AG04450 (cell line): ENCODE measurements at regions not wholly inside any gene's neighbourhood (a gene's known extent, or its start where the extent isn't known, plus 50 kb on each side); places are given as distances from the start of the nearest gene placed in this dataset.

Experiments
- CTCF ChIA-PET: fragments of 300-600, 350-600 bp; formaldehyde crosslinking; extraction: SDS; loops from one replicate; lab custom pipeline; 2022; ENCODE audit warnings: antibody characterized with exemption, inconsistent platforms; lab: Charles Lee
- POLR2A ChIA-PET: fragments of 350-600 bp; formaldehyde crosslinking; extraction: SDS; loops from one replicate; lab custom pipeline; 2021; ENCODE audit warnings: antibody characterized with exemption, inconsistent platforms; lab: Yijun Ruan, JAX
- DNase-seq: peaks from one replicate; pipeline ENCODE4 v3.0.0-alpha.2; 2011; ENCODE audit warnings: low read depth, low spot score
- H3K27ac ChIP-seq: one replicate; pipeline ENCODE4 v1.5.1; 2012; ENCODE audit warnings: low read depth, low read length, control low read depth
- H3K27me3 ChIP-seq: one replicate; pipeline ENCODE4 v1.6.0; 2012; ENCODE audit warnings: low read length; ENCODE audit not compliant: control insufficient read depth, insufficient read depth
- H3K4me3 ChIP-seq: 2 replicates; pipeline ENCODE4 v1.5.1; 2011; ENCODE audit warnings: mild to moderate bottlenecking, low read depth, low read length, control low read depth
- H3K9me3 ChIP-seq: 2 replicates; pipeline ENCODE4 v1.5.1; 2012; ENCODE audit warnings: low read length; ENCODE audit not compliant: control insufficient read depth, insufficient read depth
- CTCF ChIP-seq: IDR thresholded peaks from 2 replicates; pipeline ENCODE4 v1.5.1; 2011; ENCODE audit warnings: low read depth, low read length, control low read depth, inconsistent platforms

DNA sequence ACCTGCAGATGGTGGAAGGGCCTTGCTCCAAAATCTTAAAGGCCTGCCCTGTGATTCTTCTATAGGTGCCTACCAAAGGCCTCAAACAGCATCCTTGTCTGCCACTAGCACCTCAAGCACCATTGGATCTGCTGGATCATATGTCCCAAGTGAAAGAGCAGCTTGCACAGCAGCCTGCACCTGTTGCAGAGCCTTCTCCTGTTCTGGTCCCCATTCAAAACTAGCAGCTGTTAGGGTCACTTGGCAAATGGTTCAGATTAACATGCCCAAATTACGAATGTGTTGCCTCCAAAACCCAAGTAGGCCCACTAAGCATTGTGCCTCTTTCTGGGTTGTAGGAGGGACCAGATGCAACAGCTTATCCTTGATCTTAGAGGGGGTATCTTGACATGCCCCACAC lies 99.6 kb upstream of the F13A1 start:
- Histone ChIP-seq H3K27me3 (no peaks in the 10 kb centered on the region), H3K9me3 (peaks cover 20% of the 10 kb centered on the region; the same call in 1 of the 2 replicates), H3K27ac (no peak overlapping the region), H3K4me3 (no peak overlapping the region)
- CTCF ChIA-PET: no interaction called here
- no peak for TF ChIP-seq CTCF
- POLR2A ChIA-PET: no interaction called here
- DNase-seq: no peak

- no peak overlapping the region for H3K4me3 ChIP-seq
- POLR2A ChIA-PET: no interaction called here
- no peak overlapping the region for H3K27ac ChIP-seq
- peaks cover 5% of the 10 kb centered on the region; the same call in 1 of the 2 replicates for H3K9me3 ChIP-seq
- no peaks in the 10 kb centered on the region for H3K27me3 ChIP-seq
- TF ChIP-seq CTCF: no peak
- no peak for DNase-seq
- CTCF ChIA-PET: no interaction called here
Observed at GRCh38 chr6:6434151-6434550, 113.7 kb upstream of the F13A1 start.

DNA sequence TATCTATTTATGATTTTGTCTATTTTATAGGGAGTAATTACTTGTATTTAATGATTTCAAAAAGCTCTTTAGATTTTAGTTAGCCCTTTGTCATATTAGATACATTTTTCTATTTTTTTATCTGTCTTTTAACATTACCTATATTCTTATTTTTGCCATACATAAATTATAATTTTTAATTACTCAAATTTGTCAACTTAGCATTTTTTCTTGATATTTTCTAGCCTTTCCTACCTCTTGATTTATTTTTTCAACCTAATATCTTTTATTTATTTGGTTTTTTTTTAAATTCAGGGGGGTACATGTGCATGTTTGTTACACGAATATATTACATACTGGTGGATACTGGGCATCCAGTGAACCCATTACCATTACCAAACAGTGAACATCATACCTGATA lies 114.3 kb upstream of the F13A1 start:
- ChIA-PET POLR2A (no interaction called here), CTCF (no interaction called here)
- Histone ChIP-seq H3K4me3 (no peak overlapping the region), H3K27me3 (no peaks in the 10 kb centered on the region), H3K9me3 (peaks cover 5% of the 10 kb centered on the region; the same call in 1 of the 2 replicates), H3K27ac (no peak overlapping the region)
- no peak for TF ChIP-seq CTCF
- DNase-seq: no peak

- H3K27ac ChIP-seq: no peak overlapping the region
- CTCF ChIA-PET: no interaction called here
- H3K4me3 ChIP-seq: no peak overlapping the region
- no peaks in the 10 kb centered on the region for H3K27me3 ChIP-seq
- no peak for DNase-seq
- POLR2A ChIA-PET: no interaction called here
- TF ChIP-seq CTCF: no peak
- H3K9me3 ChIP-seq: peaks cover 5% of the 10 kb centered on the region; the same call in 1 of the 2 replicates
Observed at GRCh38 chr6:6436366-6436765, 115.9 kb upstream of the F13A1 start.

- Histone ChIP-seq H3K4me3 (no peak overlapping the region), H3K27ac (no peak overlapping the region), H3K9me3 (peaks cover 5% of the 10 kb centered on the region; the same call in 1 of the 2 replicates), H3K27me3 (no peaks in the 10 kb centered on the region)
- ChIA-PET CTCF (no interaction called here), POLR2A (no interaction called here)
- TF ChIP-seq CTCF: no peak
- no peak for DNase-seq
Observed at GRCh38 chr6:6436946-6437345, 116.5 kb upstream of the F13A1 start.
